ENCODE measurements at regions not wholly inside any gene's neighbourhood (a gene's known extent, or its start where the extent isn't known, plus 50 kb on each side); places are given as distances from the start of the nearest gene placed in this dataset.

DNA sequence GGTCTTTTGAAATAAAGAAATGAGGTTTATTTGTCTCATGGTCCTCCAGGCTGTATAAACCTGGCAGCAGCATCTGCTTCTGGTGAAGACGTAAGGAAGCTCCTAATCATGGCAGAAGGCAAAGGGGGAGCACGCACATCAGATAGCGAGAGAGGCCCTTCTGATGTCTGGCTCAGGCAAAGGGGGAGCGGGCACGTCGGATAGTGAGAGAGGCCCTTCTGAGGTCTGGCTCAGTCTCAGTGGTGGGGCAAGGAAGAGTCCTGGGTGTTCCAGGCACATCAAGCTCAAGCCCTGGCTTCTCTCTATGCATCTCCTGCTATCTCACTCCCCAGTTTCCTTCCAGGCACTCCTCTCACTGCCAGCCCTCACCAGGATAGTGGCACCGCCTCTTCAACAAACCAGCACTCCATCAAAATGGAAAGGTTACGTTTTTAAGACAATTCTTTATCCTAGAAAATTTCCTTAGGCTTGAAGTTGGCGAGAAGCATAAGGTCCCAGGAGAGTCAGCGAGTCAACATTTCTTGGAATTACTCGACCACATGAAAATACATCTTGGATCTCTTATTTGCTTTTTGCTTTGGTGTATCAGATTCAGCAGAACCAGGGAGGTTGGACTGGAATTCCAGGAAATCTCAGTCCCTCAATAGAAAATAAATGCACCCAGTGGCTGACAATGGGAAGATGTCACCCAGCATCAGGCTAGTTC is 189.6 kb upstream of the TMEM132C start:
- intact Hi-C loops (cut with micrococcal nuclease; ENCODE audit: unreplicated experiment) = no loop called here
- no peak for TF ChIP-seq CTCF (conservative IDR thresholded peaks at IDR 0.05)
- no peak for TF ChIP-seq EZH2 (IDR thresholded peaks at IDR 0.05; ENCODE audit: low read depth)
- ChIA-PET POLR2A (ENCODE audit: unreplicated experiment) (no interaction called here), CTCF (no interaction called here)
- Histone ChIP-seq H4K20me1 (ENCODE audit: insufficient read depth) (no peaks in the 10 kb centered on the region), H3K27me3 (ENCODE audit: insufficient read depth, low read depth) (peaks cover 20% of the 10 kb centered on the region), H3K4me3 (no peak overlapping the region), H3K4me2 (no peak overlapping the region), H3K79me2 (ENCODE audit: low read depth) (no peaks in the 10 kb centered on the region), H3F3A (ENCODE audit: insufficient read depth, low read depth) (no peaks in the 10 kb centered on the region), H3K9me2 (ENCODE audit: insufficient read depth) (no peaks in the 10 kb centered on the region), H3K27ac (no peak overlapping the region), H3K36me3 (ENCODE audit: low read depth) (no peaks in the 10 kb centered on the region), H3K4me1 (replicated peaks; ENCODE audit: insufficient read depth) (no peaks in the 10 kb centered on the region), H2AFZ (no peak overlapping the region), H3K9me3 (ENCODE audit: insufficient read depth, low read depth) (no peaks in the 10 kb centered on the region)
- no TSS peak for BruUV-seq (replicated peaks)
- DNase-seq = no peak

DNA sequence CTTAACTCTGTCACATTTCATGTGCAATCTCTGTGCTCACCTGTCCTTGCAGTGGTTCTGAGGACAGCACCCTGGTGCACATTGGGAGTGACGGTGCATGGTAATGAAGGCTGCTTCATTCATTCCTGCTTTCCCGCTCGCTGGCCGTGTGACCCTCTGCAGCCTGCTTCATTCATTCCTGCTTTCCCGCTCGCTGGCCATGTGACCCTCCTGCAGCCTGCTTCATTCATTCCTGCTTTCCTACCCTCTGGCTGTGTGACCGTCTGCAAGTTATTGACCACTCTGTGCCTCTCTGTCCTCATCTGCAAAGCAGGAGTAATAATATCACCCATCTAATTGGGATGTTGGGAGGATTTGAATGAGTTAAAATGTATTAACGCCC is 189.1 kb upstream of the TMEM132C start:
- CTCF ChIA-PET = no interaction called here
- POLR2A ChIA-PET (ENCODE audit: unreplicated experiment) = no interaction called here
- TF ChIP-seq EZH2 (IDR thresholded peaks at IDR 0.05; ENCODE audit: low read depth) (no peak), CTCF (conservative IDR thresholded peaks at IDR 0.05) (no peak)
- Histone ChIP-seq H3F3A (ENCODE audit: insufficient read depth, low read depth) (no peaks in the 10 kb centered on the region), H3K4me1 (replicated peaks; ENCODE audit: insufficient read depth) (no peaks in the 10 kb centered on the region), H3K79me2 (ENCODE audit: low read depth) (no peaks in the 10 kb centered on the region), H2AFZ (no peak overlapping the region), H3K4me2 (no peak overlapping the region), H3K27me3 (ENCODE audit: insufficient read depth, low read depth) (peaks cover 16% of the 10 kb centered on the region), H4K20me1 (ENCODE audit: insufficient read depth) (no peaks in the 10 kb centered on the region), H3K27ac (no peak overlapping the region), H3K36me3 (ENCODE audit: low read depth) (no peaks in the 10 kb centered on the region), H3K9me2 (ENCODE audit: insufficient read depth) (no peaks in the 10 kb centered on the region), H3K9me3 (ENCODE audit: insufficient read depth, low read depth) (no peaks in the 10 kb centered on the region), H3K4me3 (no peak overlapping the region)
- no peak for DNase-seq
- no TSS peak for BruUV-seq (replicated peaks)
- intact Hi-C loops (cut with micrococcal nuclease; ENCODE audit: unreplicated experiment) = no loop called here

- no peak overlapping the region for H3K4me2 ChIP-seq
- no peak overlapping the region for H2AFZ ChIP-seq
- H3K79me2 ChIP-seq (ENCODE audit: low read depth) = no peaks in the 10 kb centered on the region
- H3K9me2 ChIP-seq (ENCODE audit: insufficient read depth) = no peaks in the 10 kb centered on the region
- H3K4me1 ChIP-seq (replicated peaks; ENCODE audit: insufficient read depth) = no peaks in the 10 kb centered on the region
- no peaks in the 10 kb centered on the region for H4K20me1 ChIP-seq (ENCODE audit: insufficient read depth)
- DNase-seq = no peak
- H3F3A ChIP-seq (ENCODE audit: insufficient read depth, low read depth) = no peaks in the 10 kb centered on the region
- no peak overlapping the region for H3K27ac ChIP-seq
- no peak overlapping the region for H3K4me3 ChIP-seq
- ChIA-PET CTCF (no interaction called here), POLR2A (ENCODE audit: unreplicated experiment) (no interaction called here)
- H3K9me3 ChIP-seq (ENCODE audit: insufficient read depth, low read depth) = no peaks in the 10 kb centered on the region
- intact Hi-C loops (cut with micrococcal nuclease; ENCODE audit: unreplicated experiment) = no loop called here
- peaks cover 12% of the 10 kb centered on the region for H3K27me3 ChIP-seq (ENCODE audit: insufficient read depth, low read depth)
- no TSS peak for BruUV-seq (replicated peaks)
- no peaks in the 10 kb centered on the region for H3K36me3 ChIP-seq (ENCODE audit: low read depth)
- TF ChIP-seq EZH2 (IDR thresholded peaks at IDR 0.05; ENCODE audit: low read depth) = no peak
- no peak for TF ChIP-seq CTCF (conservative IDR thresholded peaks at IDR 0.05)
Observed at GRCh38 chr12:128078301-128078971, 188.5 kb upstream of the TMEM132C start.
